Heart left ventricle (tissue), 13 donors: ENCODE measurements at regions not wholly inside any gene's neighbourhood (a gene's known extent, or its start where the extent isn't known, plus 50 kb on each side); places are given as distances from the start of the nearest gene placed in this dataset.

Experiments used
- POLR2A ChIP-seq, 2 donors: fragments of 450-650 bp; IDR thresholded peaks; one replicate each; pipeline ENCODE4 v1.6.1; 2017; ENCODE audit warnings: antibody characterized with exemption in 2 of 2, mild to moderate bottlenecking in 2 of 2, moderate library complexity in 2 of 2
- TF ChIP-seq, protein P1 (sequence below), 12 donors: fragments of 200-600 bp; sonication (generic) in 4 of 12; IDR thresholded peaks; one replicate each; pipeline versions ENCODE4 v1.5.0 to v1.8.0; 2018 to 2022; ENCODE audit warnings: antibody characterized with exemption in 12 of 12, mild to moderate bottlenecking in 5 of 12
- donor health status: ischemic (EF 13 %, LVEDD 7.1; RV severe dilation, severe dysfunction).
- donor health status: DM: no; HTN: yes; CAD: no.
- donor health status: DM: no; HTN: no; CAD: no.
- donor health status: ischemic (EF 25% LVEDD 6.9; RV normal size, moderate dysfunction).
- donor health status: ischemic (EF 25% LVEDD 5.7; RV mildly dilated, moderate dysfunction).
- donor health status: ischemic (EF 35%, LVEDD 5.7; RV mildly dilated, moderate dysfunction).
- donor health status: nonischemic (EF 11% LVEDD 7.7; RV severe dilation, severe dysfunction).
- donor health status: DM: yes; HTN: yes; CAD: no.
- donor health status: PGD.
- donor health status: ischemic (EF 29% LVEDD 5.4; RV normal size, mild dysfunction).
- donor health status: nonischemic (EF 23%, LVEDD 6.1; RV moderate dilation, normal function).

GRCh38 chr14:97401714-97402113 is 604.5 kb downstream of the VRK1 start:
- TF ChIP-seq, protein P1, sequence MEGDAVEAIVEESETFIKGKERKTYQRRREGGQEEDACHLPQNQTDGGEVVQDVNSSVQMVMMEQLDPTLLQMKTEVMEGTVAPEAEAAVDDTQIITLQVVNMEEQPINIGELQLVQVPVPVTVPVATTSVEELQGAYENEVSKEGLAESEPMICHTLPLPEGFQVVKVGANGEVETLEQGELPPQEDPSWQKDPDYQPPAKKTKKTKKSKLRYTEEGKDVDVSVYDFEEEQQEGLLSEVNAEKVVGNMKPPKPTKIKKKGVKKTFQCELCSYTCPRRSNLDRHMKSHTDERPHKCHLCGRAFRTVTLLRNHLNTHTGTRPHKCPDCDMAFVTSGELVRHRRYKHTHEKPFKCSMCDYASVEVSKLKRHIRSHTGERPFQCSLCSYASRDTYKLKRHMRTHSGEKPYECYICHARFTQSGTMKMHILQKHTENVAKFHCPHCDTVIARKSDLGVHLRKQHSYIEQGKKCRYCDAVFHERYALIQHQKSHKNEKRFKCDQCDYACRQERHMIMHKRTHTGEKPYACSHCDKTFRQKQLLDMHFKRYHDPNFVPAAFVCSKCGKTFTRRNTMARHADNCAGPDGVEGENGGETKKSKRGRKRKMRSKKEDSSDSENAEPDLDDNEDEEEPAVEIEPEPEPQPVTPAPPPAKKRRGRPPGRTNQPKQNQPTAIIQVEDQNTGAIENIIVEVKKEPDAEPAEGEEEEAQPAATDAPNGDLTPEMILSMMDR (IDR thresholded peaks at IDR 0.05): no peak
- TF ChIP-seq POLR2A (IDR thresholded peaks at IDR 0.05): no peak
